Mammary epithelial cell (primary cell): ENCODE measurements at regions not wholly inside any gene's neighbourhood (a gene's known extent, or its start where the extent isn't known, plus 50 kb on each side); places are given as distances from the start of the nearest gene placed in this dataset.

Experiments used
- EZH2 ChIP-seq: IDR thresholded peaks from 2 replicates; pipeline ENCODE4 v1.6.1; 2012; ENCODE audit warnings: low read length, inconsistent platforms, borderline replicate concordance
- TF ChIP-seq, protein P1 (sequence below), 2 donors: IDR thresholded peaks in 1 of 2; conservative IDR thresholded peaks in 1 of 2; 2 replicates each; pipeline ENCODE4 v1.5.1; 2011 to 2012; ENCODE audit warnings: inconsistent platforms in 2 of 2, low read length in 2 of 2, mild to moderate bottlenecking in 2 of 2, control low read depth in 1 of 2, low read depth in 1 of 2; ENCODE audit not compliant: insufficient read depth in 1 of 2; ENCODE audit errors: extremely low read depth in 1 of 2

DNA sequence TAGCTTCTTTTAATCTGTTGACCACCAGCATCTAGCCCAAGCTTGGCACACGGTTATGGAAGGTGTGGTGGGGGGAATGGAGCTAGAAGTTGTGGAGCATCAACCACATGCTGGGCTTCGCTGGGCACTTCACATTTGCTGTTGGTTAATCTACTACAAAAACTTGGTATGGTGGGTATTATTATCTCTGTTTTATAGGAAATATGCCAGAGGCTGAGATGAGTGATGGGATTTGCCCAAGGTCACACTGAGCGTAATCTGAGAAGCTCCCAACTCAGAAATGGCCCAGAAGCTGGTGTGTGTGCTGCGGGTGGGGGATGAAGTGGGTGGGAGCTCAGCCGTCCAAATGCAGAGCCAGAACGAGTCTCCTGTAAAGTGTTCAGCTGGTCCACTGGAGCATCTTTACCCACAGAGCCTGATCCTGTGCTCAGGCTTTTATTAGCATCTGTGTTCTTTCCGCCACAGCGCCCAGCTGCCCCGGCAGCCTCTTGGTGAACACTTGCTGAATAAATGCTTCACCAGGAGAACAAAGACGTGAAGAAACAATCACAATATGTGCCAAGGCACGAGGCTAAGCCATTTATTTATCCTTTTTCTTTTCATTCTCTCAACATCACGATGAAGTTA, 98.6 kb upstream of the JUN start:
- TF ChIP-seq, protein P1, sequence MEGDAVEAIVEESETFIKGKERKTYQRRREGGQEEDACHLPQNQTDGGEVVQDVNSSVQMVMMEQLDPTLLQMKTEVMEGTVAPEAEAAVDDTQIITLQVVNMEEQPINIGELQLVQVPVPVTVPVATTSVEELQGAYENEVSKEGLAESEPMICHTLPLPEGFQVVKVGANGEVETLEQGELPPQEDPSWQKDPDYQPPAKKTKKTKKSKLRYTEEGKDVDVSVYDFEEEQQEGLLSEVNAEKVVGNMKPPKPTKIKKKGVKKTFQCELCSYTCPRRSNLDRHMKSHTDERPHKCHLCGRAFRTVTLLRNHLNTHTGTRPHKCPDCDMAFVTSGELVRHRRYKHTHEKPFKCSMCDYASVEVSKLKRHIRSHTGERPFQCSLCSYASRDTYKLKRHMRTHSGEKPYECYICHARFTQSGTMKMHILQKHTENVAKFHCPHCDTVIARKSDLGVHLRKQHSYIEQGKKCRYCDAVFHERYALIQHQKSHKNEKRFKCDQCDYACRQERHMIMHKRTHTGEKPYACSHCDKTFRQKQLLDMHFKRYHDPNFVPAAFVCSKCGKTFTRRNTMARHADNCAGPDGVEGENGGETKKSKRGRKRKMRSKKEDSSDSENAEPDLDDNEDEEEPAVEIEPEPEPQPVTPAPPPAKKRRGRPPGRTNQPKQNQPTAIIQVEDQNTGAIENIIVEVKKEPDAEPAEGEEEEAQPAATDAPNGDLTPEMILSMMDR (conservative IDR thresholded peaks at IDR 0.05 in 1 of 2, IDR thresholded peaks at IDR 0.05 in 1 of 2; ENCODE audit: extremely low read depth in 1 of 2, insufficient read depth in 1 of 2, low read depth in 1 of 2, low read length in 2 of 2) = no peak
- TF ChIP-seq EZH2 = no peak
